ENCODE measurements at regions not wholly inside any gene's neighbourhood (a gene's known extent, or its start where the extent isn't known, plus 50 kb on each side); places are given as distances from the start of the nearest gene placed in this dataset.

DNA sequence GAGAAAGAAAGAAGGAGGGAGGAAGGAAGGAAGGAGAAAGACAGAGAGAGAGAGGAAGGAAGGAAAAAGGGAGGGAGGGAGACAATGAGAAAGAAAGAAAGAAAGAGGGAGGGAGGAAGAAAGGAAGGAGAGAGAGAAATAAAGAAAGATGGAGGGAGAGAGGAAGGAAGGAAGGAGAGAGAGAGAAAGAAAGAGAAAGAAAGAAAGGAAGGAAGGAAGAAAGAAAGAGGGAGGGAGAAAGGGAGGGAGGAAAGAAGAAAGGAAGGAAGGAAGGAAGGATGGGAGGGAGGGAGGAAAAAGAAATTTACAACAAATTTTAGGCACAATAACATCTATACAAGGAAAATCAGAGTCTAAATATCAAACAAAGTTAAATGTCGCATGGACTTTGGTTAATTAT lies 332.6 kb upstream of the KLF6 start:
- POLR2A ChIA-PET = no interaction called here
- H3K4me3 Mint-ChIP-seq = no peak overlapping the region
- peak overlapping the region in 1 of 10 donors; percentile 73 for H3K27ac Mint-ChIP-seq
- DNase-seq (no peak), ATAC-seq (no peak)
- H3K27me3 Mint-ChIP-seq = no peaks in the 10 kb centered on the region
- H3K36me3 Mint-ChIP-seq = peaks cover 0 to 5% (median 0%) of the 10 kb centered on the region in 3 donors
- peaks cover 0 to 15% (median 0%) of the 10 kb centered on the region in 9 donors for H3K9me3 Mint-ChIP-seq
- H3K4me1 Mint-ChIP-seq = peaks cover 0 to 14% (median 5%) of the 10 kb centered on the region in 4 donors

DNA sequence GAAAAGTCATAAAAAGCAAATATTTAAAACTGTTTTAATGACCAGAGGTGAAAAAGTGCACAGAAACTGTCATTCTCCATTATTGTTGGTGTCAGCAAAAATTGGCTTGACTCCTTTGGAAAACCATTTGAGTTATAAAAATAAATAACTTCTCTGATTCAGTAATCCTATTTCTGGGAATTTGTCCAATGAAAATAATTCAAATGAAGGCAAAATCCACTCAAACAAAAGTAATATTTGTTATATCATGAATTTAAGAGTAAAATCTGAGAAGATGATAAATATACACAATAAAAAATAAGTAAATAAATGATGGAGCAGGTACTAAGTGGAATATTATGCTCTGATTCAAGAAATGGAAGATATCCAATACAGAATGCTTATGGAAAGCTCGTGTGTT lies 326.6 kb upstream of the KLF6 start:
- Mint-ChIP-seq H3K4me1 (peaks cover 0 to 8% (median 1%) of the 10 kb centered on the region in 4 donors), H3K36me3 (peaks cover 0 to 5% (median 0%) of the 10 kb centered on the region in 3 donors), H3K9me3 (peaks cover 0 to 7% (median 0%) of the 10 kb centered on the region in 9 donors), H3K27me3 (peaks cover 0 to 2% (median 0%) of the 10 kb centered on the region in 5 donors), H3K27ac (no peak overlapping the region), H3K4me3 (no peak overlapping the region)
- no peak for DNase-seq
- ATAC-seq = no peak
- POLR2A ChIA-PET = no interaction called here

DNA sequence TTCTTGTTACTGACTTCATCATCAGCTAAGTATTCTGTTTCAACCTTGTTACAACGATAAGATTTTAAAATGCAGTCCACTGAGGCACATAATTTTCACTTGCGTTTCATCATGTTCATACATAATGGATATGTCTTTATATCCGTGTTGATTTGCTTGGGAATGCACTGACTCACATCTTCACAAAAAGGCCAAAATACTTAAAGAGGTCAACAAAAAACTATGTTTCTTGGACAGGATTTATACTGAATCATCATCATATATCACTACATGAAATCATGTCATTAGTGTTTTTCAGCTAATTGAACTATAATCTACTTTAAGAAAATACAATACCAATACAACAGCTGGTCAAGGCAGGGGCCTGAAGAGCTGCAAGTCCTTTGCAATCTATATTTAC lies 324.5 kb upstream of the KLF6 start:
- H3K4me3 Mint-ChIP-seq = no peak overlapping the region
- POLR2A ChIA-PET = no interaction called here
- DNase-seq = no peak
- no peak overlapping the region for H3K27ac Mint-ChIP-seq
- peaks cover 0 to 2% (median 0%) of the 10 kb centered on the region in 5 donors for H3K27me3 Mint-ChIP-seq
- no peak for ATAC-seq
- H3K4me1 Mint-ChIP-seq = peaks cover 0 to 8% (median under 1%) of the 10 kb centered on the region in 4 donors
- H3K36me3 Mint-ChIP-seq = no peaks in the 10 kb centered on the region
- H3K9me3 Mint-ChIP-seq = no peaks in the 10 kb centered on the region

DNA sequence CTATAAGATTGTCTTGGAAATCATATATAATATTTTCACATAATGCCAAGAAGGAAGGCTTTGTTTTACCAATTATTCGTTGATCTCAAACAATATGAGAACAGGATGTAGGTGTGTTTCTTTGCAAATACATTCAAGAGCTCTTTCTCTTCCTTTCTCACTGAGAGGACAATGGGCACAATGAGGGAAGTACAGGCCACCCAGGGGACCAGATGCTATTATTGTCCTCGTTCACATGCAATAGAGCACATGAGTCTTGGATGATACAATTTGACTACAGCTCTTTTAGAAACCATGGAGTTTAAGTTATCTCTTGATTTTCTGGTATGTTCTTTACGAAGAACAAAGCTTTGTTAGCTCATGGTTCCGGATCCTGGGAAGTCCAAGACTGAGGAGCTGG lies 323.7 kb upstream of the KLF6 start:
- POLR2A ChIA-PET = no interaction called here
- DNase-seq (no peak), ATAC-seq (no peak)
- Mint-ChIP-seq H3K9me3 (no peaks in the 10 kb centered on the region), H3K4me3 (no peak overlapping the region), H3K36me3 (no peaks in the 10 kb centered on the region), H3K27me3 (peaks cover 0 to 9% (median 0%) of the 10 kb centered on the region in 5 donors), H3K27ac (no peak overlapping the region), H3K4me1 (peaks cover 0 to 8% (median under 1%) of the 10 kb centered on the region in 4 donors)

DNA sequence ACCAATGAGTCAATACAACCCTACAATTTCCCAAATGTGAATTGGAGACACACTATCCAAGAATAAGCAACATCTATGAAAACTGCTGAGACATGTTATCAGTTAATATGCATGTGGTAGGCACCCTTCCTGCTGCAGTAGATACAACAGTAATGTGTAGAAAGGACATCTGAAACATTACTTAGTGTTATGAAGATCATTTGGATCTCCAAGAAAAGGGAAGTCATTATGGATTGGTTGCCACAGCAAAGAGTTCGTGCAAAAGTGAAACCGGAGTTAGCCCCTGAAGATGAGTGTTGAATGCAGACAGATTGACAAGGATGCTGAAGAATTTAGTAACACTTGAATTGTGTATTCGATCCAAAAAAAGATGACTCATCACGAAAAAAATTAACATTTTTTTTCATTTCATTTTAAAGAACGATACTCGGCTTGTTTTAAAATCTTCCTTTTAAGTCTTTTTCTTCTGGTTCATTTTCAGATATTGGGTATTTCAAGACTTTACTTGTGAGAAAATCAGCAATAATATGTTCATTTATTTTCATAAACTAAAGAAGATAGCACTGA lies 322.4 kb upstream of the KLF6 start:
- Mint-ChIP-seq H3K9me3 (no peaks in the 10 kb centered on the region), H3K4me3 (no peak overlapping the region), H3K36me3 (no peaks in the 10 kb centered on the region), H3K27ac (no peak overlapping the region), H3K27me3 (peaks cover 0 to 10% (median 0%) of the 10 kb centered on the region in 5 donors), H3K4me1 (peaks cover 0 to 8% (median 1%) of the 10 kb centered on the region in 4 donors)
- POLR2A ChIA-PET = no interaction called here
- no peak for DNase-seq
- no peak for ATAC-seq

DNA sequence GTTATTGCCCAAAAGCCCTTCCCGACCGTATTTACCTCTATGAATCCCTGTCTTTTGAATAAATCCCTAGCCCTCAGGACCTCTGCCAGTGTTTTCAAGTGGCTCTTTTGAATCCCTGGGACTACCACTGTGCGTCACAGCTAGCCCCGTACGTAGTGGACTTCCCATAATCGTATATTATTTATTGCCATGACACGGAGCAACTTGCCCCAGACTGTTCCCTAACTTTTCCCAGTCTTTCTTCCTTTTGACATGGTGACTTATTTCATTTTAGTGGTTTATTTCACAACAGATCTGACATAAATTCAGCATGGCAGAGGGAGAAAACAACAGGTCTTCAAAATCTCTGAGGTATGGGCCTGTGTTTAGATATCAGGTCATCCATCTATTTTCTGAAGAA lies 318.6 kb upstream of the KLF6 start:
- Mint-ChIP-seq H3K9me3 (no peaks in the 10 kb centered on the region), H3K4me3 (no peak overlapping the region), H3K4me1 (peaks cover 0 to 6% (median 2%) of the 10 kb centered on the region in 4 donors), H3K36me3 (no peaks in the 10 kb centered on the region), H3K27me3 (peaks cover 0 to 10% (median 0%) of the 10 kb centered on the region in 5 donors), H3K27ac (peak overlapping the region in 1 of 10 donors; percentile 66)
- ATAC-seq = no peak
- DNase-seq = no peak
- POLR2A ChIA-PET = no interaction called here

DNA sequence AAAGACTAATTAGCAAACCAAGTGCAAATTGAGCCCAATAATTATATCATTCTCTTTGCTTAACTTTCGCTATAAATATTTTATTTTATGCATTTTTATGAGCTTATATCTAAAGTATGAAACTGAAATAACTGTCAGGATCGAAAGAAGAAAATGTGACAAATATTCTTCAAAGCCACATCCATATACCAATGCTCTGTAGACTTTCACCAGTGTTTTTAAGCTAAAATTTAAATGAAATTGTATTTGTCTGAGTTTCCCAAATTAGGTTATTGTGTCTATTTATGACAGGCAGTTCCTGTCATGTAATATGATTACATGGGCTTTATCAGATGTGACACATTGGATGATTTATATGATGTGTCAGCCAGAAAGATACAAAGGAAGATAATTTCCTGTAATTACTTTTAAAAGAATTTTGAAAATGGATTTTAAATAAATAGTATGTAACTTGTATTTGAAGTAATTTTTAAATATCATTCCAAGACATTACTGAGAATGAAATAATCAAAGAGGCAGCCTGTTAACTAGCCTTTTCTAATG lies 317.9 kb upstream of the KLF6 start:
- Mint-ChIP-seq H3K36me3 (no peaks in the 10 kb centered on the region), H3K4me3 (no peak overlapping the region), H3K27ac (no peak overlapping the region), H3K9me3 (no peaks in the 10 kb centered on the region), H3K27me3 (peaks cover 0 to 10% (median 0%) of the 10 kb centered on the region in 5 donors), H3K4me1 (peaks cover 0 to 5% (median 2%) of the 10 kb centered on the region in 4 donors)
- DNase-seq = no peak
- POLR2A ChIA-PET = no interaction called here
- no peak for ATAC-seq

DNA sequence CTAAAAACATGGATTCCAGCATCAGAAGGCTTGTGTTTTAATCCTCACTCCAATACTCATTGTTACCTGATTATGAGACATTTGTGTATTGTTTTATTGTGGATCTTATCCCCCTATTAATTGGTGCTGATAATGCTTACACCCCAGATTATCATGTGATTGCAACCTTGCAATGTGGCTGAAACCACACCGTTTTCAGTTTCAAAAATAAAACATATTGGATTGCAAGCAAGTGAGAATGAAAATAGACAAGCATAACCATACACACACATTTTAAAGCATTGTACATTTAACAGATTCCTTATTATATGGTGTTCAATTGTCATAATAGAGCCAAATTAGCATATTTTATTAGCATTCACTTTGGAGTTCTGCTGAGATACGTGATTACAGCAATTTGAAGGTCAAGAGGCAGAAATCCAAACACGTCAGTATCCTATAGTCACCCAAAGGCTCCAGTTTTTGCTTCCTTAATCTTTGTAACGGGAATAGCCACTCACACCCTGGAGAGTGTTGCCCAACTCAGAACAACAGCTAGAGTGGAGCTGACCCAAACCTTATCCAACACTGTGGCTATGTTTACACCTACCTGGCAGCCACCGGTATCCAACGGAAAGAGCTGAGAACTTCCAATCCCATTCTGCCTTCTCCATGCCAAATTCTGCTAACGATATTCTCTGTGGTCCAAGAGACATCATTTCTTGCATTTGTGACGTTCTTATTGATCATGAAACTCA lies 317.1 kb upstream of the KLF6 start:
- Mint-ChIP-seq H3K27me3 (peaks cover 0 to 10% (median 0%) of the 10 kb centered on the region in 5 donors), H3K36me3 (no peaks in the 10 kb centered on the region), H3K4me3 (no peak overlapping the region), H3K9me3 (no peaks in the 10 kb centered on the region), H3K4me1 (peaks cover 0 to 2% (median 0%) of the 10 kb centered on the region in 4 donors), H3K27ac (no peak overlapping the region)
- DNase-seq = no peak
- POLR2A ChIA-PET = no interaction called here
- no peak for ATAC-seq

DNA sequence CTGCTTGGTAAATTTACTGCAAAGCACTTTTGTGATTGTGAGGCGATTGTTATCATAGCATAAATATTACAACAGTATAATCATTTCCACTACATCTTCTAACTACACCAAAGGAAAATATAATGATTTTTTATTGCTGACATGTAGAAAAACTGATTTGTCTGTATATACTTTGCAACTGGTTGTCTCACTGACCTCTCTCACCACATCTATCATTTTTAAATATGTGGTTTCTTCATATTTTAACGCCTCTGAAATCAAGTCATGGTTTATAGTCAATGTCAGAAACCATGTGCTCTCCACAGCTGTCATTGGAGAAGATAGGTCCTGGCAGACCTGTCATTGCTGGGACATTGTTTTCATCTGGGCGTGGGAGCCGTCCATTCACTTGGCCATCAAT lies 315.4 kb upstream of the KLF6 start:
- ATAC-seq = no peak
- no peaks in the 10 kb centered on the region for H3K36me3 Mint-ChIP-seq

DNA sequence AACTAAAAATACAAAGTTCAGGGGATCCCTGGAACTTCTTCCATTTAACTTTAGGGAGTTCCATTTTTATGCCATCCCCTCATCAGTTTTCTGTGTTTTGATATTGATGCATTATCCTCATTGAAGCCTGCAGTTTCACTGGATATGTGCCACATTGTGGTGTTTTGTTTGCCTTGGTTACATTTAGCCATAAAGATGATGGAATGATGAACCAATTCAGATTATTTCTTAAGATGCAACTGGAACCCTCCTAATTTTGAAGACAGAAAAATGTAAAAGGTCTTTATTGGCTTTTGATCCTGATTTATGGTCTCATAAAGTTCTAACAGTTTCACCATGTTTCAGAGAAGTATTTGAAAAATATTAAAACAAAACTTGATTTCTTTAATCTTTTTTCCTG lies 314.2 kb upstream of the KLF6 start:
- H3K9me3 Mint-ChIP-seq = no peaks in the 10 kb centered on the region
- peaks cover 0 to 6% (median 0%) of the 10 kb centered on the region in 5 donors for H3K27me3 Mint-ChIP-seq
- POLR2A ChIA-PET = no interaction called here

More for the DNA sequence above, 315.4 kb upstream of the KLF6 start:
- H3K9me3 Mint-ChIP-seq = no peaks in the 10 kb centered on the region
- H3K4me3 Mint-ChIP-seq = no peak overlapping the region
- peaks cover 0 to 10% (median 0%) of the 10 kb centered on the region in 5 donors for H3K27me3 Mint-ChIP-seq
- peaks cover 0 to 2% (median 0%) of the 10 kb centered on the region in 4 donors for H3K4me1 Mint-ChIP-seq
- no peak overlapping the region for H3K27ac Mint-ChIP-seq
- POLR2A ChIA-PET = no interaction called here
- no peak for DNase-seq

DNA sequence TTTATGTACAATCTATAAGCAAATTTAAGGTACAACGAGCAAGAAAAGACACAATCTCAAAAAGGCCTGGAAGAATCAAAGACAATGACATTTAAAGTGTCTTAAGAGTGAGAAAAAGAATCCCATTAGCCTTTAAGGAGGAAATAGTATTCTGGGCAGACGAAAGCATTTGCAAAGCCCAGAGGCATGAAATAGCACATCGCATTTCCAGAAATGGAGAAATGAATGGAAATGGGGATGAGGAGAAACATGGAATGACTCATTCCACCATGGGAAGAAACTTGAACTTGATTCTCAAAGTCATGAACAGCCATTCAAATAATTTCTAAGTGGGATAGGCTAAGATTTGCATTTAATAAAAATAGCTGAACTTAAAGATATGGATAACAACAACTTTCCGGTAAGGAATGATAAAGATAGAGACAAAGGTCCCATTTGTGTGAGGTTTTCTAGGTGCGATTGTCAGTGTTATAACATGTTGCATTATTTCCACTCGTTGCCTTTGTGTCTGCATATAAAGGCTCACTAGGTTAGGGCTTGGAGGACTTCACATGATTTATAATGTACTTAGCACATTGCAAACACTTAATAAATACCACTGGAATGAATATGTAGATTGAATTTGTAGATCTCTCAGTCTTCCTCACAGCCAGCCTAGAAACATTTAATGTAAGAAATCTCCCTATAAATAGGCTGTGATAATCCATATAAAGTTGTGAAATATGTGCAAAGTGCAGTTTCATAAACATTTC lies 310.3 kb upstream of the KLF6 start:
- ATAC-seq (no peak), DNase-seq (no peak)
- Mint-ChIP-seq H3K4me1 (no peaks in the 10 kb centered on the region), H3K27ac (no peak overlapping the region), H3K9me3 (peaks cover 0 to 3% (median 0%) of the 10 kb centered on the region in 9 donors), H3K36me3 (no peaks in the 10 kb centered on the region), H3K4me3 (no peak overlapping the region), H3K27me3 (no peaks in the 10 kb centered on the region)
- POLR2A ChIA-PET = no interaction called here

More for the DNA sequence above, 314.2 kb upstream of the KLF6 start:
- ATAC-seq = no peak
- Mint-ChIP-seq H3K27ac (no peak overlapping the region), H3K36me3 (no peaks in the 10 kb centered on the region), H3K4me1 (peaks cover 0 to 2% (median 0%) of the 10 kb centered on the region in 4 donors), H3K4me3 (no peak overlapping the region)
- DNase-seq = no peak

DNA sequence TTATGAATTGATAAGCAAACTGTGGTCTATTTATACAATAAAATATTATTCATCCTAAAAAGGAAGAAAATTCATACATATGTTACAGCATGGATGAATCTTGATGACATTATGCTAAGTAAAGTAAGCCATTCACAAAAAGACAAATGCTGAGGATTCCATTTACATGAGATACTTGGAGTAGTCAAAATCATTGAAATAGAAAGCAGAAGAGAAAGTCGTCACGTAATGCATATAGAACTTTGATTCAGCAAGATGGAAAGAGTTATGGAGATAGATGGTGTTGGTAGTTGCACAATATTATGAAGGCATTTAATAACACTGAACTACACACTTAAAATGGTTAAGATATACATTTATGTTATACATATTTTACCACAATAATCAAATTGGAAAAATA lies 309.7 kb upstream of the KLF6 start:
- Mint-ChIP-seq H3K4me3 (no peak overlapping the region), H3K27ac (no peak overlapping the region), H3K36me3 (no peaks in the 10 kb centered on the region), H3K9me3 (peaks cover 0 to 3% (median 0%) of the 10 kb centered on the region in 9 donors), H3K27me3 (no peaks in the 10 kb centered on the region), H3K4me1 (no peaks in the 10 kb centered on the region)
- ATAC-seq = no peak
- DNase-seq = no peak
- POLR2A ChIA-PET = no interaction called here

DNA sequence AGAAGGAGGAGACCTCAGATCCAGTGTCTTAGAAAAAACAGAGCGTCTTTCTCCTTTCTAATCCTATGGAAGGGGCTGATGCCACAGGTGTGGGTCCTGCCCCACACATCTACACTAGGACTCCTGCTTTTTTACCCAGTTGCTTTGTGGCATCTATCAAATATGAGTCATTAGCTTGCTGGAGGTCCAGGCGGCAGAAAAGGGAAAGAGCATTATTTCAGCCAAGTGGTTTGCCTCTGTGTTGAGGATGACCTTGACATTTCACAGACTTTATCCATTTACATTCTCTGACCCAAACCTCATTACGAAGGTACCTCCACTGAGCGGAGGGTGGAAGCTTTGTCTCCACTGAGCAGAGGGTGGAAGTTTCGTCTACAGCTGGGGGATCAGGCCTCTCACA lies 308.4 kb upstream of the KLF6 start:
- Mint-ChIP-seq H3K4me3 (no peak overlapping the region), H3K36me3 (no peaks in the 10 kb centered on the region), H3K4me1 (peaks cover 0 to 1% (median 0%) of the 10 kb centered on the region in 4 donors), H3K27me3 (peaks cover 0 to 3% (median 0%) of the 10 kb centered on the region in 5 donors), H3K27ac (no peak overlapping the region), H3K9me3 (peaks cover 0 to 3% (median 0%) of the 10 kb centered on the region in 9 donors)
- ATAC-seq = no peak
- DNase-seq = no peak
- POLR2A ChIA-PET = no interaction called here

Data from naive thymus-derived CD8-positive, alpha-beta T cell (primary cell).